ENCODE measurements at regions not wholly inside any gene's neighbourhood (a gene's known extent, or its start where the extent isn't known, plus 50 kb on each side); places are given as distances from the start of the nearest gene placed in this dataset.

- 86% methylated on average over 7 of the region's 9 CpGs for WGBS (ENCODE audit: insufficient coverage)
- Histone ChIP-seq H3K36me3 (replicated peaks in 1 of 2; ENCODE audit: control insufficient read depth in 1 of 2, insufficient read depth in 2 of 2, low read length in 2 of 2) (no peaks in the 10 kb centered on the region), H3K79me2 (ENCODE audit: insufficient read depth, low read length) (no peaks in the 10 kb centered on the region), H3K27me3 (ENCODE audit: control insufficient read depth in 2 of 2, insufficient read depth in 2 of 2, low read length in 2 of 2) (no peaks in the 10 kb centered on the region), H3K4me2 (replicated peaks; ENCODE audit: extremely low read depth, low read length, poor library complexity, severe bottlenecking) (no peak overlapping the region), H3K4me3 (replicated peaks in 1 of 3; ENCODE audit: low read depth in 2 of 3, low read length in 3 of 3) (no peak overlapping the region), H3K9ac (ENCODE audit: insufficient read depth, low read length, poor library complexity, severe bottlenecking) (no peak overlapping the region), H2AFZ (ENCODE audit: insufficient read depth, low read depth, low read length, poor library complexity, severe bottlenecking) (no peak overlapping the region), H4K20me1 (ENCODE audit: insufficient read depth, low read length) (no peaks in the 10 kb centered on the region), H3K4me1 (ENCODE audit: control insufficient read depth in 1 of 2, insufficient read depth in 2 of 2, low read length in 2 of 2) (peaks cover 22 to 24% of the 10 kb centered on the region in 2 donors), H3K27ac (ENCODE audit: low read depth in 1 of 2, low read length in 2 of 2) (no peak overlapping the region), H3K9me3 (replicated peaks in 1 of 2; ENCODE audit: control insufficient read depth in 1 of 2, insufficient read depth in 1 of 2, low read length in 2 of 2) (no peaks in the 10 kb centered on the region)
- TF ChIP-seq, protein P1, sequence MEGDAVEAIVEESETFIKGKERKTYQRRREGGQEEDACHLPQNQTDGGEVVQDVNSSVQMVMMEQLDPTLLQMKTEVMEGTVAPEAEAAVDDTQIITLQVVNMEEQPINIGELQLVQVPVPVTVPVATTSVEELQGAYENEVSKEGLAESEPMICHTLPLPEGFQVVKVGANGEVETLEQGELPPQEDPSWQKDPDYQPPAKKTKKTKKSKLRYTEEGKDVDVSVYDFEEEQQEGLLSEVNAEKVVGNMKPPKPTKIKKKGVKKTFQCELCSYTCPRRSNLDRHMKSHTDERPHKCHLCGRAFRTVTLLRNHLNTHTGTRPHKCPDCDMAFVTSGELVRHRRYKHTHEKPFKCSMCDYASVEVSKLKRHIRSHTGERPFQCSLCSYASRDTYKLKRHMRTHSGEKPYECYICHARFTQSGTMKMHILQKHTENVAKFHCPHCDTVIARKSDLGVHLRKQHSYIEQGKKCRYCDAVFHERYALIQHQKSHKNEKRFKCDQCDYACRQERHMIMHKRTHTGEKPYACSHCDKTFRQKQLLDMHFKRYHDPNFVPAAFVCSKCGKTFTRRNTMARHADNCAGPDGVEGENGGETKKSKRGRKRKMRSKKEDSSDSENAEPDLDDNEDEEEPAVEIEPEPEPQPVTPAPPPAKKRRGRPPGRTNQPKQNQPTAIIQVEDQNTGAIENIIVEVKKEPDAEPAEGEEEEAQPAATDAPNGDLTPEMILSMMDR (IDR thresholded peaks at IDR 0.05), result no peak
- Mint-ChIP-seq H3K27ac (peak overlapping the region in 1 of 7 donors; percentile 6), H3K27me3 (ENCODE audit: low read depth in 3 of 3) (peaks cover 3 to 12% (median 3%) of the 10 kb centered on the region in 3 donors), H3K9me3 (peaks cover 0 to 1% (median 0%) of the 10 kb centered on the region in 7 donors), H3K4me1 (peaks cover 24% of the 10 kb centered on the region), H3K36me3 (no peaks in the 10 kb centered on the region), H3K4me3 (no peak overlapping the region)
- intact Hi-C loops (cut with micrococcal nuclease), result no loop called here
- DNase-seq, result no peak
These were observed 561.9 kb upstream of the ID2 start for GRCh38 chr2:8119782-8120505.

DNA sequence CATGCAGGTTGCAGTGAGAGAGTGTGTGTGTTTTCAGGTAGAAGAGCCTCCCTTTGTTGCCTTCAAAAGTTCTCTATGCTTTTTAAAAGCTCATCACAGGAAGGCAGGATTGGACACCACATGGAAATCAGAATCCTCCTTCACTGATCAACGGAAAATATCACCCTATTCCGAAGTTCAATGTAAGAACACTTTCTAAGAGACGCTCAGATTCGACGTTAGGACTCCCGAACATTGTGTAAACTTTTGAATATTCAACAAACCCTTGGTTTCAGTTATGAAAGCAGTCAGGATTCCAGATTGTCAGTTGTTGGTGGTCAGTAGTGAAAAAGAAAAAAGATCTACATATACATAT lies 561.4 kb upstream of the ID2 start:
- Histone ChIP-seq H3K79me2 (ENCODE audit: insufficient read depth, low read length) (no peaks in the 10 kb centered on the region), H3K9ac (ENCODE audit: insufficient read depth, low read length, poor library complexity, severe bottlenecking) (no peak overlapping the region), H3K4me3 (replicated peaks in 1 of 3; ENCODE audit: low read depth in 2 of 3, low read length in 3 of 3) (no peak overlapping the region), H3K9me3 (replicated peaks in 1 of 2; ENCODE audit: control insufficient read depth in 1 of 2, insufficient read depth in 1 of 2, low read length in 2 of 2) (no peaks in the 10 kb centered on the region), H3K4me1 (ENCODE audit: control insufficient read depth in 1 of 2, insufficient read depth in 2 of 2, low read length in 2 of 2) (peaks cover 16 to 18% of the 10 kb centered on the region in 2 donors), H3K27me3 (ENCODE audit: control insufficient read depth in 2 of 2, insufficient read depth in 2 of 2, low read length in 2 of 2) (no peaks in the 10 kb centered on the region), H2AFZ (ENCODE audit: insufficient read depth, low read depth, low read length, poor library complexity, severe bottlenecking) (no peak overlapping the region), H3K27ac (ENCODE audit: low read depth in 1 of 2, low read length in 2 of 2) (no peak overlapping the region), H3K4me2 (replicated peaks; ENCODE audit: extremely low read depth, low read length, poor library complexity, severe bottlenecking) (no peak overlapping the region), H4K20me1 (ENCODE audit: insufficient read depth, low read length) (no peaks in the 10 kb centered on the region), H3K36me3 (replicated peaks in 1 of 2; ENCODE audit: control insufficient read depth in 1 of 2, insufficient read depth in 2 of 2, low read length in 2 of 2) (no peaks in the 10 kb centered on the region)
- TF ChIP-seq, protein P1 (IDR thresholded peaks at IDR 0.05), result no peak
- Mint-ChIP-seq H3K9me3 (peaks cover 0 to 1% (median 0%) of the 10 kb centered on the region in 7 donors), H3K36me3 (no peaks in the 10 kb centered on the region), H3K27ac (no peak overlapping the region), H3K4me3 (no peak overlapping the region), H3K27me3 (ENCODE audit: low read depth in 3 of 3) (peaks cover 3 to 12% (median 3%) of the 10 kb centered on the region in 3 donors), H3K4me1 (peaks cover 19% of the 10 kb centered on the region)
- 100% methylated on average over 2 of the region's 6 CpGs for WGBS (ENCODE audit: insufficient coverage)
- intact Hi-C loops (cut with micrococcal nuclease), result no loop called here
- DNase-seq, result no peak

All from CD14-positive monocyte (primary cell).